GM12878 (cell line): ENCODE measurements at regions not wholly inside any gene's neighbourhood (a gene's known extent, or its start where the extent isn't known, plus 50 kb on each side); places are given as distances from the start of the nearest gene placed in this dataset.
"Not testable (repeated sequence)": the region's sequence is repeated elsewhere in the genome, so short reads cannot be mapped to it uniquely, and the experiment has no call there.

ENCODE experiments used
- BRCA1 ChIP-seq: IDR thresholded peaks from 2 replicates; pipeline ENCODE4 v1.6.1; 2011; ENCODE audit warnings: low read depth, low read length, improper control_type of control experiment
- CHD2 ChIP-seq: IDR thresholded peaks from 2 replicates; pipeline ENCODE4 v1.6.1; 2011; ENCODE audit warnings: low read depth, low read length, improper control_type of control experiment, borderline replicate concordance
- EGR1 ChIP-seq, 2 experiments: IDR thresholded peaks; 1 replicate in 1 of 2; 2 replicates in 1 of 2; pipeline ENCODE4 v1.6.1; 2011 to 2012; ENCODE audit warnings: low read depth in 2 of 2, low read length in 2 of 2, borderline replicate concordance in 1 of 2, mild to moderate bottlenecking in 1 of 2, moderate library complexity in 1 of 2
- EP300 ChIP-seq, 2 experiments: fragments of 150-350 bp in 1 of 2; IDR thresholded peaks; 2 replicates each; pipeline ENCODE4 v1.6.1; 2011 to 2012; ENCODE audit warnings: low read depth in 2 of 2, low read length in 2 of 2, borderline replicate concordance in 1 of 2, improper control_type of control experiment in 1 of 2, inconsistent platforms in 1 of 2; ENCODE audit not compliant: control insufficient read depth in 1 of 2
- EZH2 ChIP-seq: IDR thresholded peaks from 2 replicates; pipeline ENCODE4 v1.6.1; 2012; ENCODE audit warnings: low read depth, mild to moderate bottlenecking, control low read depth, inconsistent platforms, low read length, borderline replicate concordance; ENCODE audit not compliant: control insufficient read depth
- JUNB ChIP-seq: IDR thresholded peaks from 2 replicates; pipeline ENCODE4 v1.6.1; 2016; ENCODE audit warnings: antibody characterized with exemption, mild to moderate bottlenecking
- POLR2AphosphoS5 ChIP-seq: IDR thresholded peaks from 2 replicates; pipeline ENCODE4 v1.6.1; 2011; ENCODE audit warnings: mild to moderate bottlenecking, low read length, inconsistent platforms
- RFX5 ChIP-seq: IDR thresholded peaks from 2 replicates; pipeline ENCODE4 v1.6.1; 2011; ENCODE audit warnings: low read depth, low read length, improper control_type of control experiment
- SP1 ChIP-seq: IDR thresholded peaks from one replicate; pipeline ENCODE4 v1.6.1; 2011; ENCODE audit warnings: low read depth, low read length
- TARDBP ChIP-seq: IDR thresholded peaks from 2 replicates; pipeline ENCODE4 v1.6.1; 2016; ENCODE audit warnings: borderline replicate concordance
- TF ChIP-seq, protein P1 (sequence below), 3 experiments: IDR thresholded peaks in 2 of 3; conservative IDR thresholded peaks in 1 of 3; 2 replicates each; pipeline ENCODE4 v1.5.1; 2011; ENCODE audit warnings: low read depth in 3 of 3, low read length in 3 of 3, mild to moderate bottlenecking in 3 of 3, control low read depth in 2 of 3, moderate library complexity in 2 of 3, inconsistent platforms in 1 of 3, mixed read lengths in 1 of 3; ENCODE audit not compliant: control insufficient read depth in 2 of 3, insufficient read depth in 1 of 3; ENCODE audit errors: extremely low read depth in 1 of 3
- TF ChIP-seq, protein P2 (sequence below): fragments of 450-650 bp; conservative IDR thresholded peaks from 2 replicates; pipeline ENCODE4 v1.6.1; 2017; ENCODE audit warnings: mild to moderate bottlenecking, moderate library complexity

DNA sequence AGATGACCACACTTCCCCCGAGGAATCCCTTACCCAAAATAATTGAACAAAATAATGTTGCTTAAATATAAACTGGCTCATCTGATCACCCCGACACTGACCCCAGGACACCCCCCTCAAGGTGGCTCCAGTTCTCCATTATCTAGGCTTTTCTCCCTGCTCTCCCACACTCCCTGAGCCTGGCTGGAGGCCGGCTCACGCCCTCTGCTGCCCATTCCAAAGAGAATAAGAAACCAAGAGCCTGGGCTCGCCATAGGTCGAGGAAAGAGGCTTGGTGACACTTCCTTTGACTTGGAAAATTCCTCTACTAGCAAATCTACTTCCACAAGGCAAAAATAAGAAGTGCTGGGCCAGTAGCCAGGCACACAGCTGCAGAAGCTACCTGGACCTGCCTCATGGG, 63.3 kb upstream of the OR4C13 start:
- TF ChIP-seq EZH2; TARDBP; POLR2AphosphoS5; BRCA1; RFX5; EP300 (IDR thresholded peaks at IDR 0.05; ENCODE audit: borderline replicate concordance in 1 of 2, control insufficient read depth in 1 of 2, low read depth in 2 of 2, low read length in 2 of 2); SP1; EGR1 (IDR thresholded peaks at IDR 0.05; ENCODE audit: borderline replicate concordance in 1 of 2, low read depth in 2 of 2, low read length in 2 of 2); JUNB; CHD2: not testable (repeated sequence)
- TF ChIP-seq, protein P1, sequence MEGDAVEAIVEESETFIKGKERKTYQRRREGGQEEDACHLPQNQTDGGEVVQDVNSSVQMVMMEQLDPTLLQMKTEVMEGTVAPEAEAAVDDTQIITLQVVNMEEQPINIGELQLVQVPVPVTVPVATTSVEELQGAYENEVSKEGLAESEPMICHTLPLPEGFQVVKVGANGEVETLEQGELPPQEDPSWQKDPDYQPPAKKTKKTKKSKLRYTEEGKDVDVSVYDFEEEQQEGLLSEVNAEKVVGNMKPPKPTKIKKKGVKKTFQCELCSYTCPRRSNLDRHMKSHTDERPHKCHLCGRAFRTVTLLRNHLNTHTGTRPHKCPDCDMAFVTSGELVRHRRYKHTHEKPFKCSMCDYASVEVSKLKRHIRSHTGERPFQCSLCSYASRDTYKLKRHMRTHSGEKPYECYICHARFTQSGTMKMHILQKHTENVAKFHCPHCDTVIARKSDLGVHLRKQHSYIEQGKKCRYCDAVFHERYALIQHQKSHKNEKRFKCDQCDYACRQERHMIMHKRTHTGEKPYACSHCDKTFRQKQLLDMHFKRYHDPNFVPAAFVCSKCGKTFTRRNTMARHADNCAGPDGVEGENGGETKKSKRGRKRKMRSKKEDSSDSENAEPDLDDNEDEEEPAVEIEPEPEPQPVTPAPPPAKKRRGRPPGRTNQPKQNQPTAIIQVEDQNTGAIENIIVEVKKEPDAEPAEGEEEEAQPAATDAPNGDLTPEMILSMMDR (IDR thresholded peaks at IDR 0.05 in 2 of 3, conservative IDR thresholded peaks at IDR 0.05 in 1 of 3; ENCODE audit: control insufficient read depth in 2 of 3, extremely low read depth in 1 of 3, insufficient read depth in 1 of 3, low read depth in 3 of 3, low read length in 3 of 3), result not testable (repeated sequence)
- TF ChIP-seq, protein P2, sequence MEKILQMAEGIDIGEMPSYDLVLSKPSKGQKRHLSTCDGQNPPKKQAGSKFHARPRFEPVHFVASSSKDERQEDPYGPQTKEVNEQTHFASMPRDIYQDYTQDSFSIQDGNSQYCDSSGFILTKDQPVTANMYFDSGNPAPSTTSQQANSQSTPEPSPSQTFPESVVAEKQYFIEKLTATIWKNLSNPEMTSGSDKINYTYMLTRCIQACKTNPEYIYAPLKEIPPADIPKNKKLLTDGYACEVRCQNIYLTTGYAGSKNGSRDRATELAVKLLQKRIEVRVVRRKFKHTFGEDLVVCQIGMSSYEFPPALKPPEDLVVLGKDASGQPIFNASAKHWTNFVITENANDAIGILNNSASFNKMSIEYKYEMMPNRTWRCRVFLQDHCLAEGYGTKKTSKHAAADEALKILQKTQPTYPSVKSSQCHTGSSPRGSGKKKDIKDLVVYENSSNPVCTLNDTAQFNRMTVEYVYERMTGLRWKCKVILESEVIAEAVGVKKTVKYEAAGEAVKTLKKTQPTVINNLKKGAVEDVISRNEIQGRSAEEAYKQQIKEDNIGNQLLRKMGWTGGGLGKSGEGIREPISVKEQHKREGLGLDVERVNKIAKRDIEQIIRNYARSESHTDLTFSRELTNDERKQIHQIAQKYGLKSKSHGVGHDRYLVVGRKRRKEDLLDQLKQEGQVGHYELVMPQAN, result not testable (repeated sequence)
